ENCODE measurements at regions not wholly inside any gene's neighbourhood (a gene's known extent, or its start where the extent isn't known, plus 50 kb on each side); places are given as distances from the start of the nearest gene placed in this dataset.
"Not testable (repeated sequence)": the region's sequence is repeated elsewhere in the genome, so short reads cannot be mapped to it uniquely, and the experiment has no call there.

- no peak for DNase-seq
Measured at GRCh38 chr10:64090865-64091264, 569.7 kb downstream of the REEP3 start.

DNA sequence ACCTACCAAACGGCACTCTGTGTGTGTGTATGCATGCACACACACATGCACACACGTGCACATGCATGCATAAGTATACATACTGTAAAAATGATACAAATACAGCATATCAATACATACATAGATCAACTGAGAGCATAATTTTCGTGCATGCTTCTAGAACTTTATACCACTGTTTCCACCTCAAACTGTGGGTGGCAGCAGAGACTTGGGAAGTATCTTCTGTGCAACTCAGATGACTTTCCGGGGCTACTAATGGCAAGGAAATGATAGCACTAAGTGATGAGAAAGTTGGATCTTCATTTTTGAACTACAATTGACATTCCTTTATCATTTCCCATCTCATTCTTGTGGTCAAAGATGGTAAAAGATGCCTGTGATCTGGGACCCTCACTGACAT lies 570.7 kb downstream of the REEP3 start:
- no peak for DNase-seq

DNA sequence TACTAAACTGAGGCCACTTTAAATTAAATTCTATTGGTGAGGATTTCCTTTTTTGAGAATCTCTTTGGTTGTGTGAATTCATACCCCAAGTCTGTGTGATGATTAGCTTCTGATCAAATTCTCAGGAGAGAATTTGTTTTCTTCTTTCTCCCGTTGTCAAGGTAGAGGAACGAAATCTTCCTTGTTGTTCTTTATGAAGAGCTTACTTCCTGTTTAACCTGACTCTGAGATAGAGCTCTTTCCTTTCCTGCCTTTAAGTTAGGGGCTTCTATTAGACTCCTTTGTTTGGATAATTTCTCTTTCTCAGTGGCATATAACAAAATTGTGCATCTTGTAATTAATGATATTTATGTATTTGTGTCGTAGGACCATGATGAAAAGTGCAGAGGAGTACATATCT lies 572.1 kb downstream of the REEP3 start:
- DNase-seq = no peak

DNA sequence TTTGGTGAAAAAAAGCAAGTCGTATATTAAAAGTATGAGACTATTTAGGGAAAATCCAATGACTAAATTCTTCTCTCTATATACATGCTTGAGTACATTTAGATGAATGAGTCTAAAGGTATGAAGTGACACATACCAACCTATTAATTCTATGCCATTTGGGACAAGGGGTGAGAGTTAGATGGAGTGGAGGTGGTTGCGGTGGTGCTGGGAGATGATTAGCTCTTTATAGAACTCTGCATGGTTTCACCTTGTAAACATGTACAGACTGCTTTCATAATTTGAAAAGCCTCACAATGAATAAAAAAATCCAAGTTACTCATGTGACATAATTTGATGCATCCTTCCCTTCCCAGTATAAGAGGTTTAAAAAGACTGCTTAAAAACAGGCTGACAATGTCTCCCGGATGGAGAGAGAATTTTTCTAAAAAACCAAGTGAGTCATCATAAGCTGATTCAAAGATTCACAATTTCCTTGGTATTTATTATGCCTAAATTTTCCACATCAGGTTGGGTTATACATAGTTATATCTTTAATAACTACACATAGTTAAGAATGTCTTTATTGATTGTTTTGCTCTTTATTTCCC lies 572.8 kb downstream of the REEP3 start:
- DNase-seq = no peak

GRCh38 chr10:64096941-64097340 lies 575.7 kb downstream of the REEP3 start:
- DNase-seq = no peak

GRCh38 chr10:64097391-64098122 lies 576.4 kb downstream of the REEP3 start:
- no peak for DNase-seq

- DNase-seq = no peak
Measured at GRCh38 chr10:64098994-64099393, 577.8 kb downstream of the REEP3 start.

GRCh38 chr10:64101606-64102263 lies 580.5 kb downstream of the REEP3 start:
- DNase-seq = no peak

- DNase-seq = no peak
Measured at GRCh38 chr10:64102264-64102633, 581.0 kb downstream of the REEP3 start.

GRCh38 chr10:64102916-64103315 lies 581.7 kb downstream of the REEP3 start:
- no peak for DNase-seq

DNA sequence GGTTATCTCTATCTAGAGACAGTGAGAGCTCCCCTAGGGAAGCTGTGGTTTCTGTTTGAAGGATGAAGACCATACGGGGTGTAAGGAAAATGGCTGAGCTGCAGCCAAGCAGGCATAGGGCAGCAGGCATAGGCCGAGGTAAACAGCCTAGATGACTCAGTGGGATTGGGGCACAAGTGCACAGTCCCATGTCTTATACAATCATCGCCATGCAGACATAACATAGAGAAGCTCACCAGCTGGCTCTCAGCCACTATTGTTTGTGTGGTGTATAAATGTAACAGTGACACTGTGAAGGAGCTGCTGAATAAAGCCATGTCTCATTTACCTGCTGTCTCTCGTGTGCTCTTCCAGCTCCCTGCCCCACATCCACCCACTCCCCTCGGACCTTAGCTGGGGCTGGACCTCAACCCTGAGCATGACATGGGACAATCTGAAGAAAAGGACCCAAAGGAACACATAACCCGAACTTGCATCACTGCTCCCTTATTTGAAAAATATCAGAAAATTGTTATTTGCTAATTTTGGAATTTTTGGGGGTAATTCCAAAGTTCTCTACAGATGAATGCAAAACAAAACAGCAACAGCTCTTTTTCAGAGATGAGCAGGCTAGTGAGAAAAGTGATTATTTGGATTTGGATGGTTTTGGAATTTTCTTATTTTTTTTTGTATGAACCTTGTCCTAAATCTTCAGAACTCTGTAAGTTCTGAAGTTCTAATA lies 582.7 kb downstream of the REEP3 start:
- DNase-seq = no peak

DNA sequence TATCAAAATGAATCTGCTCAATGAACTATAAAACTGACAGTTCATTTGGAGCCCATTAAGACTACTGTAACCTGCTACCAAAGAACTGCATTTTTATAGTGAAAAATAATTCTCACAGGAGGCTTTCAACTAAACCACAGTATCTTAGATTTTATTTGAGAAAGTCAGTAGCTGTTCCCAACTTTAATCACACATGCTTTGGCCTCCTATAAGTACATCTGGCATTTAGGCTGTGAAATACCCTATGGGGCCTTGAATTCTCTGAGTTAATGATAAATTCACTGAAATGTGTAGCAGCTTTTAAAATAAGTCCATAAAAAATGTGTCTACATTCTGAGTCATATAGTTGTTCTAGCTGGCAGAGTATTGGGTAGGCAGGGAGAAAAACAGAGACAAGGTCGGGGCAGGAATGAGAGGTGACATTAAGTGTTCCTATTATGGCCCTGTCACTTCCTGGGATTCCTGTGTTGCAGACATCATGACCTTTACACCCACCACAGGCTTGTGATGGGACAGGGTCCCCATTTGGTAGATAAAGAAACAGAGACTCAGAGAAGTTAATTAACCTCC lies 588.8 kb downstream of the REEP3 start:
- DNase-seq = no peak

- no peak for DNase-seq
Measured at GRCh38 chr10:64112701-64113355, 591.6 kb downstream of the REEP3 start.

GRCh38 chr10:64113375-64113774 lies 592.2 kb downstream of the REEP3 start:
- no peak for DNase-seq

- DNase-seq = no peak
Measured at GRCh38 chr10:64113792-64114191, 592.6 kb downstream of the REEP3 start.

GRCh38 chr10:64115471-64115870 lies 594.3 kb downstream of the REEP3 start:
- DNase-seq = no peak

DNA sequence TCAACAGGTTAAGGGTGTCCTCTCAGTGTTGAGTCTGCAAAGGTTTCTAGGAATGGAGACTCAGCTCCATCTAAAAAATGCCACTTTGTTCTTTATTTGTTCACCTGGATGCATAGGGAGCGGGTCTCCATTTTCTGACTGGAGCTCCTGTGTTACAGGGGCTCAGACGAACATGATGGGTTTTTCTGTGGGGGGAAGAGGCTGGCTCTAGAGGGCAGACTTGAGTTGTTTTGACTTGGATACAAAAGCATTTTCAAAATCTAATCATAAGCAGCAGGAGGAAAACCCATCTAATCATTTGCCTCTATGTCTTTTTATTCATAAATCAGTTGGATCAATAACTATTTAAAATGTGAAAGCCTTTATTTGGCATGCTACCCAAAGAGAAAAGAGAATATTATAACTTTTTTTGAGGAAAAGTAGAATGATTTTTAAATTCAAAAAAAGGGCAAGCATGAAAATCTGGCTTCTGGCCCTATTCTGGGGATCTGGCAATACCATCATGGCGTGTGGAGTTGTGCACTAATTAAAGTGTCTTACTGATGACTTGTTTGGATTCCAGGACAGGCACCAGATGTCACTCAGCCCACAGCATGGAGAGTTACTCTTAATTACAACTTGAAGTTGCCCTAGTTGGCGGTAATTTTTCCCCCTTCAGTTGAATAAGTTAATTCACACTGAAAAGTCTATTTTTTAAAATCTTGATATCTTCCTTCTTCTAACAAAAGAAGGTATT lies 594.9 kb downstream of the REEP3 start:
- no peak for DNase-seq

GRCh38 chr10:64116707-64117106 lies 595.5 kb downstream of the REEP3 start:
- no peak for DNase-seq

GRCh38 chr10:64118736-64119135 lies 597.5 kb downstream of the REEP3 start:
- no peak for DNase-seq

DNA sequence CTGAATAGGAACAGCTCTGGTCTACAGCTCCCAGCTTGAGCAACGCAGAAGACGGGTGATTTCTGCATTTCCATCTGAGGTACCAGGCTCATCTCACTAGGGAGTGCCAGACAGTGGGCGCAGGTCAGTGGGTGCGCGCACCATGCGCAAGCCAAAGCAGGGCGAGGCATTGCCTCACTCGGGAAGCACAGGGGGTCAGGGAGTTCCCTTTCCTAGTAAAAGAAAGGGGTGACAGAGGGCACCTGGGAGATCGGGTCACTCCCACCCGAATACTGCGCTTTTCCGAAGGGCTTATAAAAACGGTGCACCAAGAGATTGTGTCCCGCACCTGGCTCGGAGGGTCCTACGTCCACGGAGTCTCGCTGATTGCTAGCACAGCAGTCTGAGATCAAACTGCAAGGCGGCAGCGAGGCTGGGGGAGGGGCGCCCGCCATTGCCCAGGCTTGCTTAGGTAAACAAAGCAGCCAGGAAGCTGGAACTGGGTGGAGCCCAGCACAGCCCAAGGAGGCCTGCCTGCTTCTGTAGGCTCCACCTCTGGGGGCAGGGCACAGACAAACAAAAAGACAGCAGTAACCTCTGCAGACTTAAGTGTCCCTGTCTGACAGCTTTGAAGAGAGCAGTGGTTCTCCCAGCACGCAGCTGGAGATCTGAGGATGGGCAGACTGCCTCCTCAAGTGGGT lies 599.2 kb downstream of the REEP3 start:
- DNase-seq = not testable (repeated sequence)

DNA sequence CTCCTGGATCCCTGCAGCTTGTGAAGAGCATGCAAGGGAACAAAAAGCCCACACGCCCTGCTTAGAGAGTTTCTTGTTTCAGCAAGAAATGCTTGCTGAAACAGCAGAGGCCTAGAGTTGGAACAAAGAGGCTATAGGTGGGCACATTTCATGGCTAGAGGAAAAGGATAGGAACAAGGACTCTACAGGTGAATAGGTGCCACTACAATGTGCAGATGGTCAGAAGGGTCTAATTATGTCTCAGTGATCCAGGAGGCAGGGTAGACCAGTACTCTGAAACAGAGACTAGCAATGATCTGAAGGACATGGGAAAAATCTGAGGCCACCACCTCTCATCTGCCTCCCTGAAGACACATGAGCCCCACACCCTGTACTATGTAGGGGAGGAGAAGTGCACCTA lies 609.0 kb downstream of the REEP3 start:
- no peak for DNase-seq

DNA sequence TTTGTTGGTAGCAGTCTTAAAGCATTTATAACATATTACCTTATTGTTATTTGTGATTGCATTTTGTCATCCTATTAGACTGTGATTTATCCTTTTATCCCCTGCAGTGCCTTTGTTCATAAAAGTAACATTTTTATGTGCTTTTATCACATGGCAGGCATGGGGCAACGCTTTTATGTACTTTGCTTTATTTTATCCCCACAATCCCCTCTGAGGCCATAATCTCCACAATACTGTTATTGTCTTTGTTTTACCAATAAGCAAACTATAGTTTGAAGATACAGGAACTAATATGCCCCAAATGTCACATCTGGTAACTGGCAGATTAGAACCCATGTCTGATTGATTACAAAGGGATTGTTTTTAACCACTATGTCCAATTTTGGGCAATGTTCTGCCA lies 613.5 kb downstream of the REEP3 start:
- no peak for DNase-seq

Data from CD4-positive, alpha-beta T cell treated with Interleukin-10 for 1 hour (primary cell).